NOMO-1 treated with DMSO at 0.1 percent for 48 hours (cell line): ENCODE measurements at regions not wholly inside any gene's neighbourhood (a gene's known extent, or its start where the extent isn't known, plus 50 kb on each side); places are given as distances from the start of the nearest gene placed in this dataset.
"Not testable (repeated sequence)": the region's sequence is repeated elsewhere in the genome, so short reads cannot be mapped to it uniquely, and the experiment has no call there.

ENCODE experiments used
- DNase-seq: peaks from one replicate; lab custom pipeline; 2025; ENCODE audit not compliant: unreplicated experiment; lab: John Stamatoyannopoulos, UW

GRCh38 chr2:125207431-125207830 is 1182.3 kb downstream of the CNTNAP5 start:
- no peak for DNase-seq

GRCh38 chr2:125216321-125216720 is 1191.2 kb downstream of the CNTNAP5 start:
- DNase-seq, result no peak

- no peak for DNase-seq
Observed at GRCh38 chr2:125224188-125224587, 1199.1 kb downstream of the CNTNAP5 start.

GRCh38 chr2:125224830-125225229 is 1199.7 kb downstream of the CNTNAP5 start:
- DNase-seq, result no peak

GRCh38 chr2:125227843-125228392 is 1202.8 kb downstream of the CNTNAP5 start:
- no peak for DNase-seq

- no peak for DNase-seq
Observed at GRCh38 chr2:125240870-125241269, 1215.8 kb downstream of the CNTNAP5 start.

- no peak for DNase-seq
Observed at GRCh38 chr2:125243074-125243473, 1218.0 kb downstream of the CNTNAP5 start.

- no peak for DNase-seq
Observed at GRCh38 chr2:125254010-125254409, 1228.9 kb downstream of the CNTNAP5 start.

- no peak for DNase-seq
Observed at GRCh38 chr2:125259451-125259850, 1234.4 kb downstream of the CNTNAP5 start.

GRCh38 chr2:125260366-125260930 is 1235.4 kb downstream of the CNTNAP5 start:
- DNase-seq, result not testable (repeated sequence)

- DNase-seq, result no peak
Observed at GRCh38 chr2:125264453-125264852, 1239.4 kb downstream of the CNTNAP5 start.

GRCh38 chr2:125267683-125268082 is 1242.6 kb downstream of the CNTNAP5 start:
- DNase-seq, result no peak

GRCh38 chr2:125272651-125273050 is 1247.6 kb downstream of the CNTNAP5 start:
- DNase-seq, result no peak

- DNase-seq, result no peak
Observed at GRCh38 chr2:125274718-125275117, 1249.6 kb downstream of the CNTNAP5 start.

GRCh38 chr2:125280265-125280664 is 1255.2 kb downstream of the CNTNAP5 start:
- no peak for DNase-seq

GRCh38 chr2:125281242-125281641 is 1256.2 kb downstream of the CNTNAP5 start:
- DNase-seq, result no peak

GRCh38 chr2:125296742-125297141 is 1271.7 kb downstream of the CNTNAP5 start:
- no peak for DNase-seq

- no peak for DNase-seq
Observed at GRCh38 chr2:125310657-125311364, 1285.7 kb downstream of the CNTNAP5 start.

- DNase-seq, result no peak
Observed at GRCh38 chr2:125312342-125312741, 1287.3 kb downstream of the CNTNAP5 start.

- DNase-seq, result no peak
Observed at GRCh38 chr2:125313806-125314205, 1288.7 kb downstream of the CNTNAP5 start.

- DNase-seq, result no peak
Observed at GRCh38 chr2:125318740-125319139, 1293.7 kb downstream of the CNTNAP5 start.

GRCh38 chr2:125324273-125324672 is 1299.2 kb downstream of the CNTNAP5 start:
- DNase-seq, result no peak

- no peak for DNase-seq
Observed at GRCh38 chr2:125330133-125330532, 1305.0 kb downstream of the CNTNAP5 start.
